Endodermal cell (in vitro differentiated cells): ENCODE measurements at regions not wholly inside any gene's neighbourhood (a gene's known extent, or its start where the extent isn't known, plus 50 kb on each side); places are given as distances from the start of the nearest gene placed in this dataset.
"Not testable (repeated sequence)": the region's sequence is repeated elsewhere in the genome, so short reads cannot be mapped to it uniquely, and the experiment has no call there.

Experiments
- DNase-seq: peaks from one replicate; pipeline ENCODE4 v3.0.0-alpha.2; 2017
- H3K27ac ChIP-seq: 2 replicates; pipeline ENCODE4 v1.5.1; 2013; ENCODE audit warnings: mild to moderate bottlenecking, low read depth, low read length, moderate library complexity
- H3K27me3 ChIP-seq: 2 replicates; pipeline ENCODE4 v1.6.1; 2013; ENCODE audit warnings: mild to moderate bottlenecking, low read length, moderate library complexity; ENCODE audit not compliant: insufficient read depth, control insufficient read depth, poor library complexity, severe bottlenecking
- H3K36me3 ChIP-seq: 2 replicates; pipeline ENCODE4 v1.7.0; 2013; ENCODE audit warnings: mild to moderate bottlenecking, low read length, moderate library complexity; ENCODE audit not compliant: control insufficient read depth, insufficient read depth
- H3K4me1 ChIP-seq: one replicate; pipeline ENCODE4 v1.7.0; 2013; ENCODE audit warnings: low read length; ENCODE audit not compliant: control insufficient read depth, insufficient read depth
- H3K4me3 ChIP-seq: 2 replicates; pipeline ENCODE4 v1.5.1; 2013; ENCODE audit warnings: mild to moderate bottlenecking, low read length, moderate library complexity
- H3K9ac ChIP-seq: 2 replicates; pipeline ENCODE4 v1.6.1; 2013; ENCODE audit warnings: mild to moderate bottlenecking, low read length, moderate library complexity; ENCODE audit not compliant: poor library complexity, severe bottlenecking; ENCODE audit errors: extremely low read depth
- H3K9me3 ChIP-seq: 2 replicates; pipeline ENCODE4 v1.6.1; 2013; ENCODE audit warnings: mild to moderate bottlenecking, low read length, moderate library complexity; ENCODE audit not compliant: control insufficient read depth
- H3K27ac Mint-ChIP-seq: 2 replicates; pipeline ENCODE4 v1.8.0; 2020; ENCODE audit warnings: mixed read lengths
- H3K27me3 Mint-ChIP-seq: 2 replicates; pipeline ENCODE4 v1.8.0; 2021; ENCODE audit warnings: mild to moderate bottlenecking, mixed read lengths; ENCODE audit not compliant: insufficient read depth
- H3K36me3 Mint-ChIP-seq: 2 replicates; pipeline ENCODE4 v1.8.0; 2020; ENCODE audit warnings: low read depth, mixed read lengths
- H3K4me1 Mint-ChIP-seq: 2 replicates; pipeline ENCODE4 v1.8.0; 2020; ENCODE audit warnings: mixed read lengths
- H3K4me3 Mint-ChIP-seq: 2 replicates; pipeline ENCODE4 v1.8.0; 2020; ENCODE audit warnings: mild to moderate bottlenecking, moderate library complexity, mixed read lengths
- H3K9me3 Mint-ChIP-seq: 2 replicates; pipeline ENCODE4 v1.8.0; 2020; ENCODE audit warnings: mild to moderate bottlenecking, mixed read lengths
- WGBS, 2 experiments: methylation state at CpG; one replicate each; pipeline versions ENCODE4 v1.1.5 to v1.1.7; 2013; ENCODE audit warnings: missing lambda C conversion rate in 2 of 2, mixed read lengths in 1 of 2; ENCODE audit not compliant: insufficient coverage in 1 of 2, insufficient read length in 1 of 2; 5-methylcytosine and 5-hydroxymethylcytosine counted together
- TF ChIP-seq, protein P1 (sequence below): fragments of 200-600 bp; sonication (generic); conservative IDR thresholded peaks from 2 replicates; pipeline ENCODE4 v1.5.0; 2021; ENCODE audit warnings: antibody characterized with exemption, mild to moderate bottlenecking

DNA sequence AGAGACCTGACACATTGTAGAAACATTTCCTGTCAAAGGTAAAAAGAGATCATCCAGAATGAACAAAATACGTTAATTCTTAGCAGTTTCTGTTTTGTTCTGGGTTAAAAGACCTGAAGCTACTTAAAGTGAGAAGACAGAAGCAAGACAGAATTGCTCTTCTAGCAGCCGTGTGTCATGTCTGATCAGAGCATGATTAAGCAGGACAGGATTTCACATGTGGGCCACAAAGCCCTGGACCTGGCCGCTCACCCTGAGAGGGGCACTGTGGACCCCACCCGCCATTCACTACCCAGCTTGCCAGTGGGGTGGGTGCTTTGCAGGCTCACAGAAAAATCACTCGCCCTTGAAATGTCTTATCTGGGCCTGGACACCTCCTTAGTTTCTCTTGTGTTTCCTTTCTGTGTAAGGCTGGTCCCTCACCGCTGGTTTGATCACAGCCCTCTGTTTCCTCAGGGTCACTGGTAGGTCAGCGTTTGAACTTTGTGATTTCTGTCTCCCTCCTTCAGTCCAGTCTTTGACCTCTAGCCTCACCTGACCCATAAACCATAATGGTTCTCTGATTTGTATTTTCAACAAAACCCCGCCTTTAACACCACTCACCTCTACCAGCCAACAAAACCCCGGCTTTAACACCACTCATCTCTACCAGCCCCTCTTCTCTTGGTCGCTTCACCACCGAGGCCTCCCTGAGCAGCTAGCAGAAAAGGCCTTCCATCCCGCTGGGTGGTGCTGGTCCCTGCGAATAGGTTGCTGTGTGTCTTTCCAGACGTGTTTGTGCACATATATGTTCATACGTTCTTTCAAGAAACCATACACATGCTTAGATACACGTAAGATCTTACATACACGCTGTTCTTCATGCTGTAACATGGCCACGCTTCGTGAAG is 185.0 kb downstream of the OR4M2 start:
- Mint-ChIP-seq H3K4me1 (no peaks in the 10 kb centered on the region), H3K9me3 (peaks cover 3% of the 10 kb centered on the region), H3K27me3 (no peaks in the 10 kb centered on the region), H3K4me3 (no peak overlapping the region), H3K36me3 (no peaks in the 10 kb centered on the region), H3K27ac (no peak overlapping the region)
- Histone ChIP-seq H3K4me1 (no peaks in the 10 kb centered on the region), H3K36me3 (no peaks in the 10 kb centered on the region), H3K9ac (no peak overlapping the region), H3K9me3 (peaks cover 94% of the 10 kb centered on the region), H3K27me3 (no peaks in the 10 kb centered on the region), H3K4me3 (no peak overlapping the region), H3K27ac (no peak overlapping the region)
- no peak for DNase-seq
- 68 to 71% methylated on average over 18 to 19 of the region's 19 CpGs for WGBS, 2 experiments
- TF ChIP-seq, protein P1, sequence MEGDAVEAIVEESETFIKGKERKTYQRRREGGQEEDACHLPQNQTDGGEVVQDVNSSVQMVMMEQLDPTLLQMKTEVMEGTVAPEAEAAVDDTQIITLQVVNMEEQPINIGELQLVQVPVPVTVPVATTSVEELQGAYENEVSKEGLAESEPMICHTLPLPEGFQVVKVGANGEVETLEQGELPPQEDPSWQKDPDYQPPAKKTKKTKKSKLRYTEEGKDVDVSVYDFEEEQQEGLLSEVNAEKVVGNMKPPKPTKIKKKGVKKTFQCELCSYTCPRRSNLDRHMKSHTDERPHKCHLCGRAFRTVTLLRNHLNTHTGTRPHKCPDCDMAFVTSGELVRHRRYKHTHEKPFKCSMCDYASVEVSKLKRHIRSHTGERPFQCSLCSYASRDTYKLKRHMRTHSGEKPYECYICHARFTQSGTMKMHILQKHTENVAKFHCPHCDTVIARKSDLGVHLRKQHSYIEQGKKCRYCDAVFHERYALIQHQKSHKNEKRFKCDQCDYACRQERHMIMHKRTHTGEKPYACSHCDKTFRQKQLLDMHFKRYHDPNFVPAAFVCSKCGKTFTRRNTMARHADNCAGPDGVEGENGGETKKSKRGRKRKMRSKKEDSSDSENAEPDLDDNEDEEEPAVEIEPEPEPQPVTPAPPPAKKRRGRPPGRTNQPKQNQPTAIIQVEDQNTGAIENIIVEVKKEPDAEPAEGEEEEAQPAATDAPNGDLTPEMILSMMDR, result no peak

DNA sequence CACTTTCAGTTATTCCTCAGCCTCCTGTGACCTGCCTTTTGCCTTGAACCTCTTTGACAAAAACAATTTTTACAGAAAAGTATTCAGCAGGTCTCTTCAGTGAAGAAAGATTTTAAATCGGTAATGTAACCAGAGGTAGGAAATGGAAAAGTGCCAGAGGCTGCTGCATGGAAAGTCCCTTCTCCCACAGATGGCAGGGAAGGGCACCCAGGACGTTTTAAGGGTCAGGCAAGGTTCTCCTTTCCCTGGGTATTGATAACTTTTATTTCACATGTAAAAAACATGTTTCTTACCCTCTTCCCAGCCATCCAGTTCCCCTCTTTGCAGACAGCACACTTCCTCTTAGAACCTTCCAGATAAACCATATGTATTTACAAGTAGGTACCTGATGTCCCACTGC is 185.6 kb downstream of the OR4M2 start:
- Histone ChIP-seq H3K36me3 (no peaks in the 10 kb centered on the region), H3K4me1 (no peaks in the 10 kb centered on the region), H3K9me3 (peaks cover 96% of the 10 kb centered on the region), H3K27me3 (no peaks in the 10 kb centered on the region), H3K4me3 (no peak overlapping the region), H3K9ac (no peak overlapping the region), H3K27ac (no peak overlapping the region)
- peaks cover 3% of the 10 kb centered on the region for H3K36me3 Mint-ChIP-seq
- no peak overlapping the region for H3K4me3 Mint-ChIP-seq
- H3K4me1 Mint-ChIP-seq, result no peaks in the 10 kb centered on the region
- TF ChIP-seq, protein P1, result no peak
- no peak for DNase-seq
- no peaks in the 10 kb centered on the region for H3K9me3 Mint-ChIP-seq
- no peak overlapping the region for H3K27ac Mint-ChIP-seq
- no peaks in the 10 kb centered on the region for H3K27me3 Mint-ChIP-seq
- WGBS, 2 experiments, result 30 to 48% methylated on average over 2 of the region's 2 CpGs

DNA sequence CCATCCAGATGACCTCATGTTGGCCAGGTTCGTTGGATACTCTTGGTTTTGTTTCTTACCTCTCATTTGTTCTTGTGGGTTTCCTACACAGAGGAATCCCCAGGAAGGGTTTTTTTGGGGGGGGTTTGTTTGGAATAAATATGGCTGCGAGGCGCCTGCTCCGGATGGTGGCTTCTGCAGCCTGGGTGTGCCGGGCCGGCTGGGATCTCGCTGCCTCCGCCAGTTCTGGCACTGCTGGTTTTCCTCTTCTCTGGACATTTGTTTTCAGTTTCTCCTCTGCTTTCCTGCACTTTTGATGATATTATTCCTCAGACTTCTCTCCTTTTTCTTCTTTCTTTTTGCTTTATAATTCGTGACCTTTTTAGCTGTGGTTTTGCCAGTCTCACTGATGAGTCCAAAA is 187.4 kb downstream of the OR4M2 start:
- H3K36me3 ChIP-seq, result no peaks in the 10 kb centered on the region
- no peak for DNase-seq
- WGBS, 2 experiments, result 88 to 89% methylated on average over 9 of the region's 9 CpGs
- H3K27ac ChIP-seq, result no peak overlapping the region
- Mint-ChIP-seq H3K36me3 (peaks cover 3% of the 10 kb centered on the region), H3K27me3 (no peaks in the 10 kb centered on the region), H3K9me3 (no peaks in the 10 kb centered on the region), H3K4me3 (no peak overlapping the region), H3K4me1 (no peaks in the 10 kb centered on the region), H3K27ac (no peak overlapping the region)
- H3K4me1 ChIP-seq, result no peaks in the 10 kb centered on the region
- peaks cover 94% of the 10 kb centered on the region for H3K9me3 ChIP-seq
- no peaks in the 10 kb centered on the region for H3K27me3 ChIP-seq
- TF ChIP-seq, protein P1, result no peak
- no peak overlapping the region for H3K4me3 ChIP-seq
- H3K9ac ChIP-seq, result no peak overlapping the region

DNA sequence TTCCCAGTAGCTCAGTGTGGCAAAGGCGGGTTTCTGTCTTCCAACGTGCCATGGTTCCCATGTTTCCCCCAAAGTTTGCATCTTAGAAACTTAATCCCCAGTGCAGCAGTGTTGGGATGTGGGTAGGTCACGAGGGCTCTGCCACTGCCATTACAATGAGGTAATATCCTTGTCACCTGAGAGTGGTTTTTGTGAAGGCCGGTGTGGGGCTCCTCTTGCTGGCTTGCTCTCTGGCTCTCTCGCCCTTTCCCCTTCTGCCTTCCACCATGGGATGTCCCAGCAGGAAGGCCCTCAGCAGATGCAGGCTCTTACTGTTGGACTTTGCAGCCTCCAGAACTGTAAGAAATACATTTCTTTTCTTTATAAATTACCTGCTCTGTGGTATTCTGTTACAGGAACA is 187.9 kb downstream of the OR4M2 start:
- H3K9ac ChIP-seq, DNase-seq, H3K4me3 Mint-ChIP-seq, H3K27ac ChIP-seq, H3K4me3 ChIP-seq, H3K4me1 ChIP-seq, H3K36me3 Mint-ChIP-seq, H3K27ac Mint-ChIP-seq, H3K36me3 ChIP-seq, H3K9me3 Mint-ChIP-seq, H3K27me3 Mint-ChIP-seq, H3K4me1 Mint-ChIP-seq, H3K27me3 ChIP-seq: not testable (repeated sequence)
- 68 to 82% methylated on average over 5 of the region's 5 CpGs for WGBS, 2 experiments
- H3K9me3 ChIP-seq, result peaks cover 92% of the 10 kb centered on the region

DNA sequence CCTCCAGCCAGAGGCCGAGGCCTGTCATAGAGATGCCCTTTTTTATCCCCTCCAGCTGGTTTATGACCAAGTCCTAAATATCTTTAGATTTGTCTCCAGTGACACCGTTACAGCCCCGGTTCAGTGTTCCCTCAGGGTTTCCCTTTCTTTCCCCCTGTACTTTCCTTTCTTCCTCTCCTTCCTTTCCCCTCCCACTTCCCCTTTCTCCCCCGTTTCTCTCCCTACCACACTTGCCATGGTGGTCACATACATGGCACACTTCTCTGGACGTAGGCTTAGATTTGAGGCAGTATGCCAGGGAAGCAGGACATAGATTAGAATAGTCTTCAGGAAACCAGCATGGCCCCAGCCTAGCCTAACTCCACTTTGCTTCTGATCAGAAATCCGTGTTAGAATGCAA is 188.3 kb downstream of the OR4M2 start:
- not testable (repeated sequence) for H3K36me3 Mint-ChIP-seq, H3K27me3 ChIP-seq, H3K27me3 Mint-ChIP-seq, H3K4me3 ChIP-seq, H3K4me3 Mint-ChIP-seq, H3K9ac ChIP-seq, DNase-seq, H3K4me1 ChIP-seq, H3K27ac Mint-ChIP-seq, H3K9me3 Mint-ChIP-seq, H3K36me3 ChIP-seq, H3K4me1 Mint-ChIP-seq, H3K27ac ChIP-seq
- 51 to 66% methylated on average over 6 of the region's 6 CpGs for WGBS, 2 experiments
- H3K9me3 ChIP-seq, result peaks cover 87% of the 10 kb centered on the region
